ENCODE measurements at regions not wholly inside any gene's neighbourhood (a gene's known extent, or its start where the extent isn't known, plus 50 kb on each side); places are given as distances from the start of the nearest gene placed in this dataset.

GRCh38 chr1:106181866-106182265 lies 874.6 kb upstream of the PRMT6 start:
- Histone ChIP-seq H3K79me2 (ENCODE audit: control insufficient read depth, insufficient read depth, low read length) (no peaks in the 10 kb centered on the region), H3K9me3 (replicated peaks; ENCODE audit: control insufficient read depth, insufficient read depth, low read length) (no peaks in the 10 kb centered on the region), H3K4me2 (ENCODE audit: insufficient read depth, low read length) (no peak overlapping the region), H4K20me1 (replicated peaks; ENCODE audit: control insufficient read depth, extremely low read depth, insufficient read depth, low read length) (no peaks in the 10 kb centered on the region), H3K9me1 (replicated peaks; ENCODE audit: control insufficient read depth, extremely low read depth, insufficient read depth, low read length) (no peaks in the 10 kb centered on the region), H3K27ac (ENCODE audit: insufficient read depth, low read depth, low read length) (no peak overlapping the region), H3K36me3 (ENCODE audit: control insufficient read depth in 2 of 2, extremely low read depth in 1 of 2, insufficient read depth in 2 of 2, low read length in 2 of 2) (no peaks in the 10 kb centered on the region), H3K4me1 (ENCODE audit: control insufficient read depth, extremely low read depth, insufficient read depth, low read length) (no peaks in the 10 kb centered on the region), H3K9ac (replicated peaks; ENCODE audit: extremely low read depth, insufficient read depth, low read length) (no peak overlapping the region), H3K4me3 (replicated peaks in 1 of 3; ENCODE audit: insufficient read depth in 1 of 3, low read depth in 1 of 3, low read length in 3 of 3) (no peak overlapping the region), H3K27me3 (ENCODE audit: control insufficient read depth in 2 of 2, insufficient read depth in 2 of 2, low read length in 2 of 2) (no peaks in the 10 kb centered on the region), H2AFZ (ENCODE audit: low read depth, low read length) (no peak overlapping the region)
- DNase-seq (ENCODE audit: low read depth, low spot score): no peak
- FAIRE-seq: no peak
- dilution Hi-C loops (cut with MboI; ENCODE audit: extremely low pct_ligation_motif_present, low sequenced_read_pairs) (no loop called here), intact Hi-C loops (cut with micrococcal nuclease) (no loop called here)
- TF ChIP-seq JUN (IDR thresholded peaks at IDR 0.05; ENCODE audit: borderline replicate concordance, insufficient read depth, insufficient read length, low read depth) (no peak), POLR2AphosphoS5 (IDR thresholded peaks at IDR 0.05; ENCODE audit: insufficient read depth, low read depth, low read length) (no peak), POLR2A (IDR thresholded peaks at IDR 0.05; ENCODE audit: low read depth, low read length) (no peak), MAX (IDR thresholded peaks at IDR 0.05; ENCODE audit: insufficient read depth, insufficient read length) (no peak), FOS (IDR thresholded peaks at IDR 0.05; ENCODE audit: borderline replicate concordance, insufficient read depth, low read length) (no peak), GATA2 (IDR thresholded peaks at IDR 0.05; ENCODE audit: insufficient read depth, insufficient read length, low read depth, low read length) (no peak), EZH2 (IDR thresholded peaks at IDR 0.05; ENCODE audit: borderline replicate concordance, low read depth, low read length, severe bottlenecking) (no peak), MYC (IDR thresholded peaks at IDR 0.05; ENCODE audit: low read depth, low read length) (no peak)
- TF ChIP-seq, protein P1, sequence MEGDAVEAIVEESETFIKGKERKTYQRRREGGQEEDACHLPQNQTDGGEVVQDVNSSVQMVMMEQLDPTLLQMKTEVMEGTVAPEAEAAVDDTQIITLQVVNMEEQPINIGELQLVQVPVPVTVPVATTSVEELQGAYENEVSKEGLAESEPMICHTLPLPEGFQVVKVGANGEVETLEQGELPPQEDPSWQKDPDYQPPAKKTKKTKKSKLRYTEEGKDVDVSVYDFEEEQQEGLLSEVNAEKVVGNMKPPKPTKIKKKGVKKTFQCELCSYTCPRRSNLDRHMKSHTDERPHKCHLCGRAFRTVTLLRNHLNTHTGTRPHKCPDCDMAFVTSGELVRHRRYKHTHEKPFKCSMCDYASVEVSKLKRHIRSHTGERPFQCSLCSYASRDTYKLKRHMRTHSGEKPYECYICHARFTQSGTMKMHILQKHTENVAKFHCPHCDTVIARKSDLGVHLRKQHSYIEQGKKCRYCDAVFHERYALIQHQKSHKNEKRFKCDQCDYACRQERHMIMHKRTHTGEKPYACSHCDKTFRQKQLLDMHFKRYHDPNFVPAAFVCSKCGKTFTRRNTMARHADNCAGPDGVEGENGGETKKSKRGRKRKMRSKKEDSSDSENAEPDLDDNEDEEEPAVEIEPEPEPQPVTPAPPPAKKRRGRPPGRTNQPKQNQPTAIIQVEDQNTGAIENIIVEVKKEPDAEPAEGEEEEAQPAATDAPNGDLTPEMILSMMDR (IDR thresholded peaks at IDR 0.05; ENCODE audit: extremely low read depth in 1 of 2, insufficient read depth in 1 of 2, low read depth in 1 of 2, low read length in 2 of 2): no peak
- POLR2A ChIA-PET: no interaction called here
- no TSS peak for BruUV-seq (replicated peaks)
- CTCF ChIA-PET: no interaction called here

Data from endothelial cell of umbilical vein (primary cell).